WI38 (cell line): ENCODE measurements at regions not wholly inside any gene's neighbourhood (a gene's known extent, or its start where the extent isn't known, plus 50 kb on each side); places are given as distances from the start of the nearest gene placed in this dataset.

Experiments used
- H3K4me3 ChIP-seq: 2 replicates; pipeline ENCODE4 v1.5.1; 2011; ENCODE audit warnings: low read depth, mild to moderate bottlenecking, control low read depth, low read length
- CTCF ChIP-seq: IDR thresholded peaks from 2 replicates; pipeline ENCODE4 v1.5.1; 2012; ENCODE audit warnings: low read depth, mild to moderate bottlenecking, control low read depth, low read length

DNA sequence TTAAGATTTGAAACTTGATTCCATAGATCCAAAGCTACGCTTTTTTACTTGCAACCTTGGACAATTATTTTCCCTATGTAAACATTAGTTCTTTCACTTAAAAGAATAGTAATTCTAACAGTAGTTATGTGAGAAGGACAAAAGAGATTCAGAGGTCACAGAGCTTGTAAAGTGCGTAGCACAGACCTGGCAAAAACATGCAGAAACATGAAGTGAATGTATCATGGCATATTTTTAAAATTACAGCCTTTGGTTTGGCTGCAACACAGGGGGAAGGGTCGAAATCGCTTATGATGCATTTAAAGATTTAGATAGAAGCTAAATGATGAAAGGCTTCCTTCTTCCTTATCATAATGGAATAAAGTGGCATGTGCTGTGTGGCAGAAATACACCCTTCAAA lies 1068.8 kb downstream of the ARAP2 start:
- no peak for TF ChIP-seq CTCF
- no peak overlapping the region for H3K4me3 ChIP-seq

- H3K4me3 ChIP-seq, result no peak overlapping the region
- no peak for TF ChIP-seq CTCF
Measured at GRCh38 chr4:35175894-35176293, 1068.4 kb downstream of the ARAP2 start.

DNA sequence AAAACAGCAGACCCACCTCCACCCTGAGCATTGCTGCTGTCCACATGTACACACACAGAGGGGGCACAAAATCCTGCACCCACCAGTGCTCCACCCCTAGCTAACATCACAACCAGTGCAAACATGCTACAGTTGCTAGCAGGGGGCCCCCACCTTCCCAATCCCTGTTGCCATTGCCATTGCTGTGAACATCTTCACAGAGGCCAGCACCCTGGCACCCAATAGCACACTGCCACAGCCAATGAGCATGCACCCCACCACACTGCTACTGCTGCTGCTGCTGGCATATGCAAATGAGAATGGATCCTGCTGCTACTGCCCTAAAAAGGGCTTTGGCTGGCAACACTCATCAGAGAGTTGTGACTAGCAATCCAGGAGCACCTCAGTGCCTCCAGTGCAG lies 1061.9 kb downstream of the ARAP2 start:
- TF ChIP-seq CTCF, result no peak
- H3K4me3 ChIP-seq, result no peak overlapping the region

GRCh38 chr4:35189988-35190613 lies 1054.2 kb downstream of the ARAP2 start:
- no peak for TF ChIP-seq CTCF
- H3K4me3 ChIP-seq, result no peak overlapping the region

DNA sequence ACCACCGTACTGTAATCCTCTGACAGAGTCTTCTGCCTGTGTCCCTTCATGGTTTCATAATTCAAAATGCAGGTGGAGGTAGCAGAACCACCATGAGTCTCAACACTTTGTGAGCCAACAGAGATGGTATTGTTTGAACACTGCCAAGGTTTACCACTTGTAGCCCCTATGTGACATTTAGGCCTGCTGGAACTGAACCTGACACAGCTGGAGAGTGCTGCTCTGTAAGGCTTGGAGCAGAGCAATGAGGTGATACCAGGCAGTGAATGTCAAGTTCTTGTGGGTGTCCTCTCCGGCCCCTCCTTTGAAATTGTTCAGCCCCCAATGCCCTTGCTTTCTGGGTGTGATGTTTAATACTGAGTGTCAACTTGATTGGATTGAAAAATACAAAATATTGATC lies 1042.9 kb downstream of the ARAP2 start:
- TF ChIP-seq CTCF, result no peak
- H3K4me3 ChIP-seq, result no peak overlapping the region

GRCh38 chr4:35216636-35217035 lies 1027.7 kb downstream of the ARAP2 start:
- TF ChIP-seq CTCF, result no peak
- no peak overlapping the region for H3K4me3 ChIP-seq

GRCh38 chr4:35217331-35217730 lies 1027.0 kb downstream of the ARAP2 start:
- no peak overlapping the region for H3K4me3 ChIP-seq
- TF ChIP-seq CTCF, result no peak
